ENCODE measurements at regions not wholly inside any gene's neighbourhood (a gene's known extent, or its start where the extent isn't known, plus 50 kb on each side); places are given as distances from the start of the nearest gene placed in this dataset.

GRCh38 chr4:183588169-183588675 is 70.8 kb downstream of the RWDD4 start:
- no peak overlapping the region for H3K4me3 ChIP-seq (ENCODE audit: low read depth, low read length)
- no peak for DNase-seq (ENCODE audit: low read depth)
- TF ChIP-seq CTCF (IDR thresholded peaks at IDR 0.05; ENCODE audit: control insufficient read depth, extremely low read depth, insufficient read depth) = no peak

- H3K4me3 ChIP-seq (ENCODE audit: low read depth, low read length) = no peak overlapping the region
- no peak for TF ChIP-seq CTCF (IDR thresholded peaks at IDR 0.05; ENCODE audit: control insufficient read depth, extremely low read depth, insufficient read depth)
- DNase-seq (ENCODE audit: low read depth) = no peak
These were observed 70.3 kb downstream of the RWDD4 start for GRCh38 chr4:183588691-183589090.

- no peak for TF ChIP-seq CTCF (IDR thresholded peaks at IDR 0.05; ENCODE audit: control insufficient read depth, extremely low read depth, insufficient read depth)
These were observed 69.4 kb downstream of the RWDD4 start for GRCh38 chr4:183589461-183590099.

More at GRCh38 chr4:183589461-183590099, 69.4 kb downstream of the RWDD4 start:
- no peak for DNase-seq (ENCODE audit: low read depth)
- no peak overlapping the region for H3K4me3 ChIP-seq (ENCODE audit: low read depth, low read length)

Data from LNCaP clone FGC (cell line).